ENCODE measurements at regions not wholly inside any gene's neighbourhood (a gene's known extent, or its start where the extent isn't known, plus 50 kb on each side); places are given as distances from the start of the nearest gene placed in this dataset.
"Not testable (repeated sequence)": the region's sequence is repeated elsewhere in the genome, so short reads cannot be mapped to it uniquely, and the experiment has no call there.

DNA sequence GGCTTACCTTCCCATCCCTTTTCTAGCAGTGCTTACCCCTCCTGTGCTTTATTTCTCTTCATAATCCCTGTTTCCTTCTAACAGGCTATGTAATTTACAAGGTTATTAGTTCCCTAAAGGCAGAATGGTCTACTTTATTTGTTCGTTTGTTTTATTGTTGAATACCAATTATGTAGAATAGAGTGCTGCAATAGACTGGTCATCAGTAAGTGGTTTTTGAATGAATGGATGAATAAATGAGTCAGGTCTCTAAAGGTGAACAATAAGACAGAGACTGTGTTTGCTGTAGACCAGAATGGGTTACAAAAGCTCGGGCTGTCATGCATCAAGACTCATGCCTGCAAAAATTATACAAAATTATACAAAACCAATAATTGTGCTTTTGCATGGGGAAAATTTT, 332.0 kb downstream of the IRS1 start:
- no peaks in the 10 kb centered on the region for H3K27me3 Mint-ChIP-seq (ENCODE audit: low read depth)
- no peak overlapping the region for H3K27ac Mint-ChIP-seq
- no peaks in the 10 kb centered on the region for H3K4me1 Mint-ChIP-seq (ENCODE audit: low read depth)
- no peak overlapping the region for H3K4me3 Mint-ChIP-seq
- no peaks in the 10 kb centered on the region for H3K36me3 Mint-ChIP-seq (ENCODE audit: low read depth)
- no peak for DNase-seq (ENCODE audit: low spot score)
- H3K9me3 Mint-ChIP-seq = no peaks in the 10 kb centered on the region

- H3K36me3 Mint-ChIP-seq (ENCODE audit: low read depth) = no peaks in the 10 kb centered on the region
- no peak overlapping the region for H3K27ac Mint-ChIP-seq
- H3K27me3 Mint-ChIP-seq (ENCODE audit: low read depth) = no peaks in the 10 kb centered on the region
- no peak for DNase-seq (ENCODE audit: low spot score)
- H3K4me1 Mint-ChIP-seq (ENCODE audit: low read depth) = no peaks in the 10 kb centered on the region
- no peaks in the 10 kb centered on the region for H3K9me3 Mint-ChIP-seq
- no peak overlapping the region for H3K4me3 Mint-ChIP-seq
Measured at GRCh38 chr2:226467221-226467620, 332.4 kb downstream of the IRS1 start.

- Mint-ChIP-seq H3K27me3 (ENCODE audit: low read depth) (peaks cover 3% of the 10 kb centered on the region), H3K36me3 (ENCODE audit: low read depth) (no peaks in the 10 kb centered on the region), H3K9me3 (no peaks in the 10 kb centered on the region), H3K4me1 (ENCODE audit: low read depth) (no peaks in the 10 kb centered on the region), H3K27ac (no peak overlapping the region), H3K4me3 (no peak overlapping the region)
- DNase-seq (ENCODE audit: low spot score) = no peak
Measured at GRCh38 chr2:226466589-226466988, 333.0 kb downstream of the IRS1 start.

GRCh38 chr2:226466124-226466523, 333.5 kb downstream of the IRS1 start:
- Mint-ChIP-seq H3K4me3 (no peak overlapping the region), H3K27ac (no peak overlapping the region)
- DNase-seq (ENCODE audit: low spot score) = no peak

DNA sequence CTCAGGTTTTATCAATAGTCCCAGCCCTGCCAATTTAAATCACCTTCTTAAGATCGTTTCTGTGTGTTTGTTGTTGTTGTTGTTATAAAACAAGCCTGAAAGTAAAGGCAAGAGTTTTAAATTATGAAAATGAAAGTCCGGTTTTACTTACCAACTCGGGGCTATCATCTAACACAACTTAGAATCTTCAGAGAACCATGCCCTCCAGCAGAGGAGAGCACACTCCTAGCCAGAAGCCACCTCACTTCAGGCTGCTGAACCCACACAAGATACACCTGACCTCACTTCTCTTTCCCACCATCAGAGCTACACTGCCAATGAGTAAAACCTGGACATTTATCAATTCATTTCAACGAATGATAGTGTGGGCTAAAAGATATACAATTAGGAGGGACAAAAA, 335.2 kb downstream of the IRS1 start:
- Mint-ChIP-seq H3K27ac (no peak overlapping the region), H3K9me3 (no peaks in the 10 kb centered on the region), H3K27me3 (ENCODE audit: low read depth) (peaks cover 3% of the 10 kb centered on the region), H3K4me1 (ENCODE audit: low read depth) (no peaks in the 10 kb centered on the region), H3K4me3 (no peak overlapping the region), H3K36me3 (ENCODE audit: low read depth) (no peaks in the 10 kb centered on the region)
- no peak for DNase-seq (ENCODE audit: low spot score)

More at GRCh38 chr2:226466124-226466523, 333.5 kb downstream of the IRS1 start:
- Mint-ChIP-seq H3K36me3 (ENCODE audit: low read depth) (no peaks in the 10 kb centered on the region), H3K4me1 (ENCODE audit: low read depth) (no peaks in the 10 kb centered on the region), H3K27me3 (ENCODE audit: low read depth) (peaks cover 3% of the 10 kb centered on the region), H3K9me3 (no peaks in the 10 kb centered on the region)

GRCh38 chr2:226463154-226463553, 336.5 kb downstream of the IRS1 start:
- Mint-ChIP-seq H3K36me3 (ENCODE audit: low read depth) (no peaks in the 10 kb centered on the region), H3K4me3 (no peak overlapping the region), H3K27me3 (ENCODE audit: low read depth) (peaks cover 3% of the 10 kb centered on the region), H3K4me1 (ENCODE audit: low read depth) (no peaks in the 10 kb centered on the region), H3K9me3 (no peaks in the 10 kb centered on the region), H3K27ac (no peak overlapping the region)
- DNase-seq (ENCODE audit: low spot score) = no peak

DNA sequence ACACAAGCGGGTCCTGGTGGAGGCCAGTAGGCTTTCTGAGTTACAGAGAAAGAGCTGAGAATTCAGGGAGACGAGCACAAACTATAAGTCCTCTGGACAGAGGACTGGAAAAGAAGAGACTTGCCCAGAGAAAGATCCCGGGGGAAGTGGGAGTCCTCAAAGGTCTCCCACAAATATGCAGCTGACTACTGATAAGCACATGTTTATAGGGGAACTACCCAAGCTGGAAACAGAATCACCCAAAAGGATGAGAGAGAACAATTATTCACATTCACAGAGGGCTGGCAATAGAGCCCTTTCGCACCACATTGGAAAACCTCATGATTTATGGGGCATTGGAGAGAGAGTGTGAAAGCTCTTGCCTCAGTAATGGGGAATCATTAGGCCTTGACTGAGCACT, 337.6 kb downstream of the IRS1 start:
- no peaks in the 10 kb centered on the region for H3K9me3 Mint-ChIP-seq
- no peaks in the 10 kb centered on the region for H3K36me3 Mint-ChIP-seq (ENCODE audit: low read depth)
- DNase-seq (ENCODE audit: low spot score) = no peak
- peaks cover 3% of the 10 kb centered on the region for H3K27me3 Mint-ChIP-seq (ENCODE audit: low read depth)
- H3K27ac Mint-ChIP-seq = no peak overlapping the region
- no peaks in the 10 kb centered on the region for H3K4me1 Mint-ChIP-seq (ENCODE audit: low read depth)
- no peak overlapping the region for H3K4me3 Mint-ChIP-seq

DNA sequence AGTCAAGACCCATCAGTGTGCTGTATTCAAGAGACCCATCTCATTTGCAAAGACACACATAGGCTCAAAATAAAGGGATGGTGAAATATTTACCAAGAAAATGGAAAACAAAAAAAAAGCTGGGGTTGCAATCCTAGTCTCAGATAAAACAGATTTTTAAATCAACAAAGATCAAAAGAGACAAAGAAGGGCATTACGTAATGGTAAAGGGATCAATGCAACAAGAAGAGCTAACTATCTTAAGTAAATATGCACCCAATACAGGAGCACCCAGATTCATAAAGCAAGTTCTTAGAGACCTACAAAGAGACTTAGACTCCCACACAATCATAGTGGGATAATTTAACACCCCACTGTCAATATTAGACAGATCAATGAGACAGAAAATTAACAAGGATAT, 343.5 kb downstream of the IRS1 start:
- H3K36me3 Mint-ChIP-seq (ENCODE audit: low read depth); DNase-seq (ENCODE audit: low spot score); H3K27me3 Mint-ChIP-seq (ENCODE audit: low read depth); H3K27ac Mint-ChIP-seq; H3K4me3 Mint-ChIP-seq; H3K4me1 Mint-ChIP-seq (ENCODE audit: low read depth); H3K9me3 Mint-ChIP-seq: not testable (repeated sequence)

DNA sequence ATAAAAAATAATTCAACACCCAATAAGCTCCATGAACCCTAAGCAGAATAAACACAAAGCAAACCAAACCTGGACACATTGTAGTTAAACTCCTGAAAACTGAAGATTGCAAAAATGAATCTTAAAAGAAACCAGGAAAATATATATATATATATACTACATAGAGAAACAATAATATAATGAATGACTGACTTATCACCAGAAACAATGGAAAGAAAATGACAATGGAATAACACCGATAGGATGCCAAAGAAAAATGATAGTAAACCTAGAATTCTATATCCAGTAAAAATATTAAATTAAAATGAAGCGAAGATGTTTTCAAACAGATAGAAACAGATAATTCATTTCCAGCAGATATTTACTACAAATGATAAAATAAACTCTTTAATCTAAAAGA, 346.9 kb downstream of the IRS1 start:
- no peak for DNase-seq (ENCODE audit: low spot score)
- Mint-ChIP-seq H3K27ac (no peak overlapping the region), H3K36me3 (ENCODE audit: low read depth) (no peaks in the 10 kb centered on the region), H3K4me1 (ENCODE audit: low read depth) (peaks cover 3% of the 10 kb centered on the region), H3K27me3 (ENCODE audit: low read depth) (no peaks in the 10 kb centered on the region), H3K4me3 (no peak overlapping the region), H3K9me3 (no peaks in the 10 kb centered on the region)

GRCh38 chr2:226451486-226451885, 348.1 kb downstream of the IRS1 start:
- Mint-ChIP-seq H3K4me1 (ENCODE audit: low read depth) (peaks cover 3% of the 10 kb centered on the region), H3K36me3 (ENCODE audit: low read depth) (no peaks in the 10 kb centered on the region), H3K9me3 (no peaks in the 10 kb centered on the region), H3K27me3 (ENCODE audit: low read depth) (no peaks in the 10 kb centered on the region), H3K27ac (no peak overlapping the region), H3K4me3 (no peak overlapping the region)
- no peak for DNase-seq (ENCODE audit: low spot score)

- H3K4me1 Mint-ChIP-seq (ENCODE audit: low read depth) = peaks cover 3% of the 10 kb centered on the region
- no peak overlapping the region for H3K27ac Mint-ChIP-seq
- no peaks in the 10 kb centered on the region for H3K27me3 Mint-ChIP-seq (ENCODE audit: low read depth)
- no peaks in the 10 kb centered on the region for H3K36me3 Mint-ChIP-seq (ENCODE audit: low read depth)
- H3K4me3 Mint-ChIP-seq = no peak overlapping the region
- no peaks in the 10 kb centered on the region for H3K9me3 Mint-ChIP-seq
- DNase-seq (ENCODE audit: low spot score) = no peak
Measured at GRCh38 chr2:226450141-226450540, 349.5 kb downstream of the IRS1 start.

DNA sequence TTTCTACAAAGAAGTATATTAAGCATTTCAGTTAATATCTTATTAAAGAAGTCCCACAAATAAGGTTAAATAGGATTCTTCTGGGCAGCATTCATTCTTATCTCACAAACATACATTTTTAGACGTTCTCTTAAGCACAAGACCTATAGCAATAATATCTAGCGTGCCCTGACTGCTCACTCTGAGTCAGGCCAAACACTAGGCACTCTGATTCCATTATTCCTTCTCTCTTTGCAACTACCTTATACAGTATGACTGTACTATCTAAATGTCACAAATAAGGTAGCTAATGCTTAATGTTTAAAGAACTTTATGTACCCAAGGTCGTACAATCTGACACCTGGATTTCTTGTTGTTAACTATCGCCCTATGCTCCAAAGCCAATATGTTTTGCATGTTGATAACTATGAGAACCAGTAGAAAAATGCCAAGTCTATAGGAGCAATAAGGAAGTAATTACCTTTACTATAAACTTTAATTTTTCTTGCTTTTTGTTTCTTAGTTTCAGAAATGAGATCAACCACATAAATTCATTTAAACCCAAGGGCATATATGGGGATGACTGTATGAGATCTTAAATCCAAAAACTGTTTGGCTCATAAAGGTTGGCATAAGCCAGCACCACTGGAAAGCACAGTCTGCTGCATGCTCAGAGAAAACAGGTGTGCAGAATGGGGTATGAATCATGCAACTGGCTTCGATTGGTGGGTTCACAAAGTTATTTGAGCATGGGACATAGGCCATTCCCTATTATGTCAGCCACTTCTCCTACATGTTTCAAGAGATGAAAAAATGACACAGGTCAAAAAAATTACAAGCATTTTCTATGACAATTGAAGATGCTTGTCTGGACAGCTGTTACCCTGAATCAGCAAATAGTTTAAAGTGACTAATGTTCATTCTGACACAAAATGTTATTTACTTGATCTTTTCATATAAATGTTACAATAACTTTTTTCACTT, 352.0 kb downstream of the IRS1 start:
- no peaks in the 10 kb centered on the region for H3K9me3 Mint-ChIP-seq
- H3K27me3 Mint-ChIP-seq (ENCODE audit: low read depth) = peaks cover 2% of the 10 kb centered on the region
- H3K27ac Mint-ChIP-seq = no peak overlapping the region
- DNase-seq (ENCODE audit: low spot score) = no peak
- no peak overlapping the region for H3K4me3 Mint-ChIP-seq
- no peaks in the 10 kb centered on the region for H3K36me3 Mint-ChIP-seq (ENCODE audit: low read depth)
- H3K4me1 Mint-ChIP-seq (ENCODE audit: low read depth) = no peaks in the 10 kb centered on the region

GRCh38 chr2:226446406-226447001, 353.1 kb downstream of the IRS1 start:
- Mint-ChIP-seq H3K27me3 (ENCODE audit: low read depth) (peaks cover 2% of the 10 kb centered on the region), H3K9me3 (no peaks in the 10 kb centered on the region), H3K4me3 (no peak overlapping the region), H3K4me1 (ENCODE audit: low read depth) (no peaks in the 10 kb centered on the region), H3K36me3 (ENCODE audit: low read depth) (no peaks in the 10 kb centered on the region), H3K27ac (no peak overlapping the region)
- no peak for DNase-seq (ENCODE audit: low spot score)

GRCh38 chr2:226445216-226445861, 354.3 kb downstream of the IRS1 start:
- Mint-ChIP-seq H3K4me3 (no peak overlapping the region), H3K4me1 (ENCODE audit: low read depth) (no peaks in the 10 kb centered on the region), H3K27ac (no peak overlapping the region), H3K36me3 (ENCODE audit: low read depth) (no peaks in the 10 kb centered on the region), H3K9me3 (no peaks in the 10 kb centered on the region), H3K27me3 (ENCODE audit: low read depth) (peaks cover 2% of the 10 kb centered on the region)
- no peak for DNase-seq (ENCODE audit: low spot score)

Measured in T-helper 2 cell treated with Interferon-gamma antibody and Interleukin-4, amounts not matched to agents 5 μg/mL and 100 μg/mL, for 36 hours (primary cell).